ENCODE measurements at regions not wholly inside any gene's neighbourhood (a gene's known extent, or its start where the extent isn't known, plus 50 kb on each side); places are given as distances from the start of the nearest gene placed in this dataset.

DNA sequence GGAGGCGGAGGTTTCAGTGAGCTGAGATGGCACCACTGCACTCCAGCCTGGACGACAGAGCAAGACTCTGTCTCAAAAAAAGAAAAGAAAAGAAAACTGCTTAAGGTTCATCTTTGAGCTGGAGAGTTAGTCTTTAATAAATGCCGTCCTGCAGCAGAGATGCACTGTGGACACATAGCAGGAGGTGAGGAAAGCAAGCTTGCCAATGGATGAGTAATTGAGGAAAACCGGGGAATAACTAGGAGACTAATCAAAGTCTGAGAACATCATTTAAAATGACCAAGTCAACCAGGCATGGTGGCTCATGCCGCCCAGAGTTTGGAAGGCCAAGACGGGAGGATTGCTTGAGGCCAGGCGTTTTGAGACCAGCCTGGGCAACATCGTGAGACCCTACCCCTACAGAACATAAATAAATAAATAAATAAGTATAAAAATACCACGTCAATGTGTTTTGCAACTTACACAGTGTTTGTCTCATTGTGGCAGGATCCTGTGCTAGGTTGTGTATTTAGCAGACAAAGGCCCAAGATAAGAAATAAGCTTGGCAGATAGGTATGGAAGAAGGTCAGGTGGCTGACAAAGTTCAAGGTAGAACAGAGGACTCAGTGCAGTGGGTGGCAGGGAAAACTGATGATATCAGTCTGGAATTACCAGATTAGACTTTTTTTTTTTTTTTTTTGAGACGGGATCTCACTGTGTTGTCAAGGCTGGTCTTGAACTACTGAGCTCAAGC, 115.7 kb upstream of the KMT2C start:
- no TSS peak for BruUV-seq (replicated peaks)
- in situ Hi-C loops (cut with HindIII; ENCODE audit: extremely low pct_ligation_motif_present, low pct_unique_long_range_greater_than_20kb) = no loop called here

More for the DNA sequence above, 115.7 kb upstream of the KMT2C start:
- H3K9me3 ChIP-seq (ENCODE audit: low read length) = no peaks in the 10 kb centered on the region
- no peaks in the 10 kb centered on the region for H3K27me3 ChIP-seq (ENCODE audit: control insufficient read depth in 1 of 2, insufficient read depth in 2 of 2, low read length in 2 of 2)
- no peak overlapping the region for H3K27ac ChIP-seq (ENCODE audit: extremely low read length, insufficient read depth, low read length)
- H2AFZ ChIP-seq (ENCODE audit: low read length) = no peak overlapping the region
- POLR2A ChIA-PET = no interaction called here
- peaks cover 32% of the 10 kb centered on the region for H3K4me1 ChIP-seq (ENCODE audit: insufficient read depth, low read length)
- ATAC-seq (0 out of 3 replicates have a peak, but pooled peaks have one; percentile 25), DNase-seq (ENCODE audit: low spot score) (peak; percentile 32), FAIRE-seq (no peak)
- H3K79me2 ChIP-seq (ENCODE audit: insufficient read depth, low read length) = no peaks in the 10 kb centered on the region
- no peak overlapping the region for H3K9ac ChIP-seq (ENCODE audit: insufficient read depth, low read depth, low read length)
- intact Hi-C loops (cut with micrococcal nuclease; ENCODE audit: unreplicated experiment) = no loop called here
- no peaks in the 10 kb centered on the region for H4K20me1 ChIP-seq (ENCODE audit: insufficient read depth, low read length)
- H3K4me3 ChIP-seq (replicated peaks in 1 of 3; ENCODE audit: insufficient read depth in 1 of 3, low read depth in 2 of 3, low read length in 3 of 3) = no peak overlapping the region
- CTCF ChIA-PET (ENCODE audit: low intra/inter-chr PET ratio, low total read pairs) = no interaction called here
- no peaks in the 10 kb centered on the region for H3K36me3 ChIP-seq (replicated peaks in 1 of 2; ENCODE audit: control insufficient read depth in 1 of 2, insufficient read depth in 2 of 2, low read length in 2 of 2)
- WGBS (ENCODE audit: low lambda C conversion rate) = 44% methylated on average over 10 of the region's 10 CpGs
- no peak overlapping the region for H3K4me2 ChIP-seq (ENCODE audit: low read depth, low read length)
- TF ChIP-seq FOXA1 (IDR thresholded peaks at IDR 0.05) (no peak), FOXA1 (CRISPR knock-in tag; IDR thresholded peaks at IDR 0.05) (0 out of 2 replicates have a peak, but pooled peaks have one; percentile 13), HNF4A (CRISPR knock-in tag; IDR thresholded peaks at IDR 0.05) (peak; percentile 29; the same call in 1 of the 2 replicates), SOX13 (IDR thresholded peaks at IDR 0.05) (no peak), SOX13 (CRISPR knock-in tag; conservative IDR thresholded peaks at IDR 0.05 in 1 of 2, IDR thresholded peaks at IDR 0.05 in 1 of 2) (peak in 1 of 2 experiments; percentile 57; a peak in 2 of 4 replicates), ARID5B (CRISPR knock-in tag; IDR thresholded peaks at IDR 0.05) (0 out of 2 replicates have a peak, but pooled peaks have one; percentile 15), SOX6 (IDR thresholded peaks at IDR 0.05) (no peak), SOX6 (CRISPR knock-in tag; IDR thresholded peaks at IDR 0.05) (peak; percentile 52), ZNF720 (CRISPR knock-in tag; IDR thresholded peaks at IDR 0.05) (no peak), RARA (CRISPR knock-in tag; IDR thresholded peaks at IDR 0.05) (0 out of 2 replicates have a peak, but pooled peaks have one; percentile 6)
- TF ChIP-seq, protein P1, sequence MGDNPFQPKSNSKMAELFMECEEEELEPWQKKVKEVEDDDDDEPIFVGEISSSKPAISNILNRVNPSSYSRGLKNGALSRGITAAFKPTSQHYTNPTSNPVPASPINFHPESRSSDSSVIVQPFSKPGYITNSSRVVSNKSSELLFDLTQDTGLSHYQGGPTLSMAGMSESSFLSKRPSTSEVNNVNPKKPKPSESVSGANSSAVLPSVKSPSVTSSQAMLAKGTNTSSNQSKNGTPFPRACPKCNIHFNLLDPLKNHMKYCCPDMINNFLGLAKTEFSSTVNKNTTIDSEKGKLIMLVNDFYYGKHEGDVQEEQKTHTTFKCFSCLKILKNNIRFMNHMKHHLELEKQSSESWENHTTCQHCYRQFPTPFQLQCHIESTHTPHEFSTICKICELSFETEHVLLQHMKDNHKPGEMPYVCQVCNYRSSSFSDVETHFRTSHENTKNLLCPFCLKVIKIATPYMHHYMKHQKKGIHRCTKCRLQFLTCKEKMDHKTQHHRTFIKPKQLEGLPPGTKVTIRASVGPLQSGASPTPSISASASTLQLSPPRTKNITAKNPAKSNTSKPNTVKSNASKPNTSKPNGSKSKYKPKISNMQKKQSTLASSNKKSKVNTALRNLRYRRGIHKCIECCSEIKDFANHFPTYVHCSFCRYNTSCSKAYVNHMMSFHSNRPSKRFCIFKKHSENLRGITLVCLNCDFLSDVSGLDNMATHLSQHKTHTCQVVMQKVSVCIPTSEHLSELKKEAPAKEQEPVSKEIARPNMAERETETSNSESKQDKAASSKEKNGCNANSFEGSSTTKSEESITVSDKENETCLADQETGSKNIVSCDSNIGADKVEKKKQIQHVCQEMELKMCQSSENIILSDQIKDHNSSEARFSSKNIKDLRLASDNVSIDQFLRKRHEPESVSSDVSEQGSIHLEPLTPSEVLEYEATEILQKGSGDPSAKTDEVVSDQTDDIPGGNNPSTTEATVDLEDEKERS (CRISPR knock-in tag; IDR thresholded peaks at IDR 0.05) = no peak
